ENCODE measurements at regions not wholly inside any gene's neighbourhood (a gene's known extent, or its start where the extent isn't known, plus 50 kb on each side); places are given as distances from the start of the nearest gene placed in this dataset.

GRCh38 chr19:31092274-31092673 is 257.0 kb downstream of the TSHZ3 start:
- DNase-seq (ENCODE audit: low read depth in 2 of 2): no peak

GRCh38 chr19:31089681-31090080 is 259.6 kb downstream of the TSHZ3 start:
- no peak for DNase-seq (ENCODE audit: low read depth in 2 of 2)

DNA sequence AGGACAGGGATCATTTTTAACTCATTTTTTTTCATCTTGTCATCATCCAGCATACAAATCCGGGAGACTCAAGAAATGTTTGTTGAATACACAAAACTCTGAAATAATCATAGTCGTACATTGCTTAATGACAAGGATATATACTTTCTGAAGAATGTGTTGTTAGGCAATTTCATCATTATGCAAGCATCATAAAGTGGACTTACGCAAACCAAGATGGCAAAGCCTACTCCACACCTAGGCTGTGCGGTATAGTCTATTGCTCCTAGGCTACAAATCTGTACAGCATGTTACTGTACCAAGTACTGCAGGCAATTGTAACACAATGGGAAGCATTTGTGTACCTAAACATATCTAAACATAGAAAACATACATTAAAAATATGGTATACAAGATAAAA is 264.1 kb downstream of the TSHZ3 start:
- DNase-seq (ENCODE audit: low read depth in 2 of 2): no peak

- no peak for DNase-seq (ENCODE audit: low read depth in 2 of 2)
Observed at GRCh38 chr19:31083105-31083504, 266.1 kb downstream of the TSHZ3 start.

- no peak for DNase-seq (ENCODE audit: low read depth in 2 of 2)
Observed at GRCh38 chr19:31075146-31075655, 274.0 kb downstream of the TSHZ3 start.

GRCh38 chr19:31074199-31075125 is 274.8 kb downstream of the TSHZ3 start:
- no peak for DNase-seq (ENCODE audit: low read depth in 2 of 2)

DNA sequence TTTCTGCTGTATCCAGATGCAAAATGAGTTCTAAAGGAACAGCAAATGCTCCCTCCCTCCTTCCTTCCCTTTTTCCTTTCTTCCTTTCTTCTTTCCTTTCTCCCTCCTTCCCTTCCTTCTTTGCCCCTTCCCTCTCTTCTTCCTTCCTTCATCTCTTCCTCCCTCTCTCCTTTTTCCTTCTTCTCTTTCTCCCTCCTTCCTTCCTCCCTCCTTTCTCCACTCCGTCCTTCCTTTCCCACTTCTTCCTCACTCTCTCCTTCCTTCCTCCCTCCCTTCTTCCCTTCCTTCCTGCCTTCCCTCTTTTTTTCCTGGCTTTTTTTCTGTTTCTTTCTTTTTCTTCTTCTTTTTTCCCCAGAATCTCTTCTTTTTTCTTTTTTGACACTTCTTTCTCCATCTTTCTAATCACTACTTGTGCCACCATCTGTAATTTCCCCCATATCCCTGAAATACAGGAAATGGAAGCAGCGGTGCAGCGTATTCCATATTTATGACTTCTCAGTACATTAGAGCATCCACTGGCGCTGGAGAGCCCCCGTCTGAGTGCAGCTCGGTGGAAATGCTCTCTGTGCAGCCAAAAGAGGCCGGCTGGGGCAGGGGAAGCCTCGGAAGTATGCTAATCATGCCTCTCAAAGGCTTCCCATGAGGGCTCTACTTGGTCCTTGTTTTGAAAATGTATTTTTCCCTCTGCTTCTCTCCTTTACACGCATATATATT is 275.6 kb downstream of the TSHZ3 start:
- DNase-seq (ENCODE audit: low read depth in 2 of 2): no peak

- DNase-seq (ENCODE audit: low read depth in 2 of 2): no peak
Observed at GRCh38 chr19:31072451-31072850, 276.8 kb downstream of the TSHZ3 start.

GRCh38 chr19:31071136-31071855 is 277.9 kb downstream of the TSHZ3 start:
- no peak for DNase-seq (ENCODE audit: low read depth in 2 of 2)

GRCh38 chr19:31070146-31071065 is 278.8 kb downstream of the TSHZ3 start:
- no peak for DNase-seq (ENCODE audit: low read depth in 2 of 2)

- DNase-seq (ENCODE audit: low read depth in 2 of 2): no peak
Observed at GRCh38 chr19:31068268-31068667, 281.0 kb downstream of the TSHZ3 start.

- DNase-seq (ENCODE audit: low read depth in 2 of 2): no peak
Observed at GRCh38 chr19:31066385-31066784, 282.9 kb downstream of the TSHZ3 start.

DNA sequence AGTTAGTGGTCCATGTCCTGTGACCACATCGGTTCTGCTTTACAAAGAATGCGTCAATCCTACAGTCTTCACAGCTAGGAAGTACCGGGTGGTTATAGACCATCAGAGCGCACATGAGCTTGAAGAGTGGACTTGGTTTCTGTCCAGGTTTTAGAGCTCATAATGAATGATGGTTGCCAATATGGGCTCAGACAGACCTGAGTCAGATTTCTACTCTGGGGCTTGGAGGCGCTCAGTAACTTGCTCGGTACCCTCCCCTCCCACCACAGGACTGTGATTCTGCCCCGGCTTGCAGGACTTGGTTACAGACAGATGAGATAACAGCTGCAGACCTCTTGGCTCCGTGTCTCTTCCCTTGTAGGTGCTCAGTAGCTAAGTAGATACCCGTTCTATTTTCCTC is 284.7 kb downstream of the TSHZ3 start:
- no peak for DNase-seq (ENCODE audit: low read depth in 2 of 2)

DNA sequence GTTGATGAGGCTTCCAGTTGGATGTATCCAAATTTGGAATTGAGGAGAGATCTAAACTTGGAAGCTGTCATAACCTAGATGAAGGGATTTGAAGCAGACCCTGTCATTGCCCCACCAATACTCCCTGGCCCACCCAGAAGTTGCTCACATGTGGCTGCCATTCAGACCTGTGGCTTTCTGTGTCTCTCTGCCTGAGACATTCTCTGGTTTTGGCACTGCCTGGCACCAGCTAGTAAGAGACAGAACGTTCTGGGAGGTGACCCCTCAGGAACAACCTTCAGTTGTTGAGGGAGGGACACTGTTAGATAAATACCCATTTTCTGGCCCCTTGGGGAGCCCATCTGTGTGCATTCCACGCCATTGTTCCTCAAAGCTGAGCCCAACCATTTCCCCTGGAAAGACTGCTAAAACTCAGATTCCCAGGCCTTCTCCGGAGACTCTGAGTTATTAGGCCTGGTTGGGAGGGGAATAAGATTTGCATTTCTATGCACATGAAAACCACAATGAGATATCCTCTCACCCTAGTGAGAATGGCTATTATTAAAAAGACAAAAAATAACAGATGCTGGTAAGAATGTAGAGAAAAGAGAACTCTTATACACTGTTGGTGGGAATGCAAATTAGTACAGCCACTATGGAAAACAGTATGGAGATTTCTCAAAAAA is 290.4 kb downstream of the TSHZ3 start:
- no peak for DNase-seq (ENCODE audit: low read depth in 2 of 2)

GRCh38 chr19:31057476-31057875 is 291.8 kb downstream of the TSHZ3 start:
- DNase-seq (ENCODE audit: low read depth in 2 of 2): no peak

- no peak for DNase-seq (ENCODE audit: low read depth in 2 of 2)
Observed at GRCh38 chr19:31055454-31055853, 293.8 kb downstream of the TSHZ3 start.

- DNase-seq (ENCODE audit: low read depth in 2 of 2): peak in 1 of 2 donors; percentile 3
Observed at GRCh38 chr19:31054430-31054829, 294.8 kb downstream of the TSHZ3 start.

DNA sequence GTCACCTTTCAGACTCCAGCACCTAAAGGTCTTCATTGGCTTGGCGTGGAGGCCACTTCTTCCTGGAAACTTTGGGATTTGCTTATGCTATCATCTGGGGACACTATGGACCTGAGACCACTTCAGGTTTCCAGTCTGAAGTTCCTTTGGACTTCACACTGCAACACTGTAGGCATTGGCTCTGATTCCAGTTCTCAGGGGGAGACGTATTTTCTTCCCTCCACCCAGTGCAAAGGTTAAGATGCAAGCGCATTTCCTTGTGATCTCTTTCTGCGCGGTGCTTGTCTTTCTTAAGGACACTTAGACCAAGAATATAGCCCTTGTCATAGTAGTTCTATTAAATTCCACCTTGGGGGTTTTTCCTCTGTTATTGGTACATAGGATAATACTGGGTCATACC is 299.8 kb downstream of the TSHZ3 start:
- no peak for DNase-seq (ENCODE audit: low read depth in 2 of 2)

DNA sequence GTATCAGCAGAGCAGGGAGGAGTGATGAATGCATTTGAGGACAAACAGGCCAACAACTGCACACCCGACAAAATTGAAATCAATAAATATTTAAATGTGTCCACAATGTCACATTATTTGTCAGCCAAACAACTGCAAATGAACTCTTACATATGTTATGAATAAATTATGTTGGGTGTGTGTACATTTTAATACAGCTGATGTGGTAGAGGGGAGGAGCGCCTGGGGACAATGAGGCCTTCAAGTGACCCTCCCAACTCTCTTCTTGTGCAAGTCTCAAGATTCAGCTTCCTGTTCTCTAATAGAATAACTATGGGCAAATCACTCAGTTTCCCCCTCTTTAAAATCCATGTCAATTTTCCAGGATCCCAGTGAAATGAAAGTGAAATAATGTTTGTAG is 303.2 kb downstream of the TSHZ3 start:
- DNase-seq (ENCODE audit: low read depth in 2 of 2): no peak

GRCh38 chr19:31041461-31041860 is 307.8 kb downstream of the TSHZ3 start:
- no peak for DNase-seq (ENCODE audit: low read depth in 2 of 2)

- DNase-seq (ENCODE audit: low read depth in 2 of 2): no peak
Observed at GRCh38 chr19:31039151-31039550, 310.1 kb downstream of the TSHZ3 start.

All from activated CD8-positive, alpha-beta memory T cell treated with anti-CD3 and anti-CD28 coated beads for 4 hours (primary cell).